GM23338 (cell line): ENCODE measurements at regions not wholly inside any gene's neighbourhood (a gene's known extent, or its start where the extent isn't known, plus 50 kb on each side); places are given as distances from the start of the nearest gene placed in this dataset.

Experiments
- ATAC-seq: fragments of 200-7000 bp; cut with Tn5 transposase; 3 replicates; pipeline ENCODE4 v1.9.1; 2020
- DNase-seq: peaks from one replicate; pipeline ENCODE4 v3.0.0-alpha.2; 2015; ENCODE audit warnings: low spot score
- H2AFZ ChIP-seq: fragments of 200-600 bp; sonication (generic); 2 replicates; pipeline ENCODE4 v1.8.0; 2016; ENCODE audit warnings: antibody characterized with exemption, mild to moderate bottlenecking, moderate library complexity
- H3F3A ChIP-seq: fragments of 200-600 bp; sonication (generic); replicated peaks from 2 replicates; pipeline ENCODE4 v1.8.0; 2017; ENCODE audit warnings: antibody characterized with exemption, mixed run types, low read depth
- H3K27ac ChIP-seq: fragments of 200-600 bp; sonication (generic); 2 replicates; pipeline ENCODE4 v1.6.1; 2016; ENCODE audit warnings: low read depth
- H3K27me3 ChIP-seq: fragments of 200-600 bp; sonication (generic); 2 replicates; pipeline ENCODE4 v1.8.0; 2016; ENCODE audit warnings: mild to moderate bottlenecking, mixed run types, moderate library complexity; ENCODE audit not compliant: insufficient read depth
- H3K36me3 ChIP-seq: fragments of 200-600 bp; sonication (generic); 2 replicates; pipeline ENCODE4 v1.8.0; 2016; ENCODE audit warnings: mild to moderate bottlenecking; ENCODE audit not compliant: insufficient read depth
- H3K4me1 ChIP-seq: fragments of 200-600 bp; sonication (generic); 2 replicates; pipeline ENCODE4 v1.8.0; 2016; ENCODE audit warnings: mild to moderate bottlenecking, moderate library complexity; ENCODE audit not compliant: insufficient read depth
- H3K4me2 ChIP-seq: fragments of 200-600 bp; sonication (generic); 2 replicates; pipeline ENCODE4 v1.7.1; 2017; ENCODE audit warnings: mixed run types
- H3K4me3 ChIP-seq: fragments of 200-600 bp; sonication (generic); 2 replicates; pipeline ENCODE4 v1.6.1; 2016; ENCODE audit warnings: mixed run types
- H3K79me2 ChIP-seq: fragments of 200-600 bp; sonication (generic); replicated peaks from 2 replicates; pipeline ENCODE4 v1.8.0; 2017; ENCODE audit warnings: mild to moderate bottlenecking; ENCODE audit not compliant: insufficient read depth
- H3K9me2 ChIP-seq: fragments of 200-600 bp; sonication (generic); 2 replicates; pipeline ENCODE4 v1.8.0; 2017; ENCODE audit not compliant: insufficient read depth
- H4K20me1 ChIP-seq: fragments of 200-600 bp; sonication (generic); replicated peaks from 2 replicates; pipeline ENCODE4 v1.8.0; 2017; ENCODE audit warnings: mild to moderate bottlenecking; ENCODE audit not compliant: insufficient read depth
- H3K27ac Mint-ChIP-seq: 2 replicates; pipeline ENCODE4 v1.8.0; 2020; ENCODE audit warnings: inconsistent platforms, mild to moderate bottlenecking, moderate library complexity, mixed read lengths
- H3K27me3 Mint-ChIP-seq: 3 replicates; pipeline ENCODE4 v1.8.0; 2022; ENCODE audit warnings: low read depth, mild to moderate bottlenecking, moderate library complexity, mixed read lengths, inconsistent platforms; ENCODE audit not compliant: insufficient read depth, poor library complexity
- H3K36me3 Mint-ChIP-seq: 3 replicates; pipeline ENCODE4 v1.8.0; 2021; ENCODE audit warnings: low read depth, mild to moderate bottlenecking, inconsistent platforms, moderate library complexity, mixed read lengths
- H3K4me1 Mint-ChIP-seq: 3 replicates; pipeline ENCODE4 v1.8.0; 2020; ENCODE audit warnings: mild to moderate bottlenecking, inconsistent platforms, mixed read lengths
- H3K4me3 Mint-ChIP-seq: 3 replicates; pipeline ENCODE4 v1.8.0; 2021; ENCODE audit warnings: moderate library complexity, mild to moderate bottlenecking, inconsistent platforms, mixed read lengths
- H3K9me3 Mint-ChIP-seq: 3 replicates; pipeline ENCODE4 v1.8.0; 2020; ENCODE audit warnings: moderate library complexity, mild to moderate bottlenecking, inconsistent platforms, mixed read lengths
- CREB1 ChIP-seq: fragments of 250-450 bp; sonication (Bioruptor Pico); IDR thresholded peaks from 2 replicates; pipeline ENCODE4 v1.5.0; 2020; ENCODE audit warnings: low read depth, mild to moderate bottlenecking, moderate library complexity
- CTCF ChIP-seq, 2 experiments: fragments of 200-600 bp in 1 of 2; sonication (generic) in 1 of 2; conservative IDR thresholded peaks; 2 replicates each; pipeline versions ENCODE4 v1.5.1 to v1.6.1; 2016 to 2017; ENCODE audit warnings: antibody characterized with exemption in 2 of 2, low read depth in 2 of 2, mild to moderate bottlenecking in 2 of 2, moderate library complexity in 1 of 2
- ETS1 ChIP-seq: IDR thresholded peaks from 2 replicates; pipeline ENCODE4 v1.6.1; 2016; ENCODE audit warnings: antibody characterized with exemption
- EZH2 ChIP-seq: fragments of 200-600 bp; sonication (generic); IDR thresholded peaks from one replicate; pipeline ENCODE4 v1.8.0; 2017; ENCODE audit warnings: antibody characterized with exemption, mild to moderate bottlenecking, low read depth; ENCODE audit not compliant: unreplicated experiment
- EZH2phosphoT487 ChIP-seq: fragments of 200-600 bp; sonication (generic); IDR thresholded peaks from one replicate; pipeline ENCODE4 v1.8.1; 2018; ENCODE audit warnings: antibody characterized with exemption; ENCODE audit not compliant: unreplicated experiment
- JUNB ChIP-seq: IDR thresholded peaks from one replicate; pipeline ENCODE4 v1.6.1; 2016; ENCODE audit warnings: antibody characterized with exemption; ENCODE audit not compliant: unreplicated experiment
- NANOG ChIP-seq: IDR thresholded peaks from 2 replicates; pipeline ENCODE4 v1.6.1; 2016; ENCODE audit warnings: antibody characterized with exemption, borderline replicate concordance
- POLR2AphosphoS5 ChIP-seq: IDR thresholded peaks from 2 replicates; pipeline ENCODE4 v1.6.1; 2016; ENCODE audit warnings: antibody characterized with exemption, low read depth
- STAT1 ChIP-seq: IDR thresholded peaks from one replicate; pipeline ENCODE4 v1.6.1; 2016; ENCODE audit warnings: antibody characterized with exemption; ENCODE audit not compliant: unreplicated experiment
- ZNF114 ChIP-seq: fragments of 250-450 bp; sonication (Bioruptor Pico); IDR thresholded peaks from 2 replicates; pipeline ENCODE4 v1.5.0; 2020; ENCODE audit warnings: mild to moderate bottlenecking, moderate library complexity
- ZNF331 ChIP-seq: fragments of 250-450 bp; sonication (Bioruptor Pico); IDR thresholded peaks from 2 replicates; pipeline ENCODE4 v1.5.0; 2020; ENCODE audit warnings: low read depth, mild to moderate bottlenecking, moderate library complexity
- TF ChIP-seq, protein P1 (sequence below): IDR thresholded peaks from one replicate; pipeline ENCODE4 v1.6.1; 2018; ENCODE audit warnings: antibody characterized with exemption; ENCODE audit not compliant: unreplicated experiment

DNA sequence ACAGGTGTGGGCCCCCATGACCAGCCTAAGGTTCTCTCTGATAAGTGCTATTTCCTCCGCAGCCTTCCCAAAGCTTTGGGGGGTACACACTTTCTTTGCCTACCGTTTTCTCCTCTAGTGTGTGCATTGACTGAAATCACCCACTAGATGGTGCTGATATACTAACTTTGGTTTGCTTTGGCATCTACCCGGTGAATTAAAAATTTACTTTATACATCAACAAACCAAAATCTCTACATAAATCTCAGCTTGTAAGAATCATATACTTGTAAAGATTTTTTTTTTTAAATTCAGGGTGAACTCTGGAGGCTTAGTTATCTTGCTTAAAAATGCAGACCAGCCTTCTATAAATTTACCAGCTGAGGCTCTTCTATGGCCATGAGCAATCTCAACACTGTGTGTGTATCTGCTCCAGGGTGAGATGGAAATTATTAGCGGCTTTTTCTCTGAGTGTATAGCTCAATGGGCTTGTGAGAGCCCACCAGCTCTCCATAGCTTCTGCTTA is 475.7 kb upstream of the TNC start:
- Histone ChIP-seq H3K4me2 (no peak overlapping the region), H3K9me2 (no peaks in the 10 kb centered on the region), H3K4me3 (no peak overlapping the region), H2AFZ (no peak overlapping the region), H3F3A (no peaks in the 10 kb centered on the region), H3K27ac (no peak overlapping the region), H3K79me2 (no peaks in the 10 kb centered on the region), H3K27me3 (no peaks in the 10 kb centered on the region), H3K36me3 (no peaks in the 10 kb centered on the region), H4K20me1 (no peaks in the 10 kb centered on the region), H3K4me1 (peaks cover 21% of the 10 kb centered on the region)
- TF ChIP-seq CREB1 (CRISPR knock-in tag) (no peak), CTCF (conservative IDR thresholded peaks at IDR 0.05; ENCODE audit: low read depth in 2 of 2) (peak; percentile 82 to 97)
- DNase-seq: peak; percentile 79
- H3K27ac Mint-ChIP-seq: no peak overlapping the region
- no peaks in the 10 kb centered on the region for H3K27me3 Mint-ChIP-seq
- H3K4me1 Mint-ChIP-seq: peaks cover 24% of the 10 kb centered on the region
- ATAC-seq: peak; percentile 75
- H3K9me3 Mint-ChIP-seq: peaks cover 2% of the 10 kb centered on the region; the same call in 1 of the 3 replicates
- no peak overlapping the region for H3K4me3 Mint-ChIP-seq
- H3K36me3 Mint-ChIP-seq: 0 out of 3 replicates have a peak, but pooled peaks cover 2% of the 10 kb centered on the region

GRCh38 chr9:115594557-115594956 is 476.6 kb upstream of the TNC start:
- no peaks in the 10 kb centered on the region for H4K20me1 ChIP-seq
- H3K4me3 ChIP-seq: no peak overlapping the region
- H3K79me2 ChIP-seq: no peaks in the 10 kb centered on the region
- H3K9me2 ChIP-seq: no peaks in the 10 kb centered on the region
- ATAC-seq (no peak), DNase-seq (no peak)
- no peaks in the 10 kb centered on the region for H3F3A ChIP-seq
- Mint-ChIP-seq H3K4me1 (peaks cover 24% of the 10 kb centered on the region), H3K9me3 (no peaks in the 10 kb centered on the region), H3K36me3 (0 out of 3 replicates have a peak, but pooled peaks cover 2% of the 10 kb centered on the region), H3K27ac (no peak overlapping the region), H3K4me3 (no peak overlapping the region), H3K27me3 (no peaks in the 10 kb centered on the region)
- H2AFZ ChIP-seq: no peak overlapping the region
- peaks cover 21% of the 10 kb centered on the region for H3K4me1 ChIP-seq
- H3K27me3 ChIP-seq: no peaks in the 10 kb centered on the region
- no peak overlapping the region for H3K27ac ChIP-seq
- no peak overlapping the region for H3K4me2 ChIP-seq
- no peaks in the 10 kb centered on the region for H3K36me3 ChIP-seq
- TF ChIP-seq NANOG: no peak
- TF ChIP-seq STAT1: no peak
- no peak for TF ChIP-seq ETS1
- TF ChIP-seq CTCF (conservative IDR thresholded peaks at IDR 0.05; ENCODE audit: low read depth in 2 of 2): no peak
- TF ChIP-seq, protein P1, sequence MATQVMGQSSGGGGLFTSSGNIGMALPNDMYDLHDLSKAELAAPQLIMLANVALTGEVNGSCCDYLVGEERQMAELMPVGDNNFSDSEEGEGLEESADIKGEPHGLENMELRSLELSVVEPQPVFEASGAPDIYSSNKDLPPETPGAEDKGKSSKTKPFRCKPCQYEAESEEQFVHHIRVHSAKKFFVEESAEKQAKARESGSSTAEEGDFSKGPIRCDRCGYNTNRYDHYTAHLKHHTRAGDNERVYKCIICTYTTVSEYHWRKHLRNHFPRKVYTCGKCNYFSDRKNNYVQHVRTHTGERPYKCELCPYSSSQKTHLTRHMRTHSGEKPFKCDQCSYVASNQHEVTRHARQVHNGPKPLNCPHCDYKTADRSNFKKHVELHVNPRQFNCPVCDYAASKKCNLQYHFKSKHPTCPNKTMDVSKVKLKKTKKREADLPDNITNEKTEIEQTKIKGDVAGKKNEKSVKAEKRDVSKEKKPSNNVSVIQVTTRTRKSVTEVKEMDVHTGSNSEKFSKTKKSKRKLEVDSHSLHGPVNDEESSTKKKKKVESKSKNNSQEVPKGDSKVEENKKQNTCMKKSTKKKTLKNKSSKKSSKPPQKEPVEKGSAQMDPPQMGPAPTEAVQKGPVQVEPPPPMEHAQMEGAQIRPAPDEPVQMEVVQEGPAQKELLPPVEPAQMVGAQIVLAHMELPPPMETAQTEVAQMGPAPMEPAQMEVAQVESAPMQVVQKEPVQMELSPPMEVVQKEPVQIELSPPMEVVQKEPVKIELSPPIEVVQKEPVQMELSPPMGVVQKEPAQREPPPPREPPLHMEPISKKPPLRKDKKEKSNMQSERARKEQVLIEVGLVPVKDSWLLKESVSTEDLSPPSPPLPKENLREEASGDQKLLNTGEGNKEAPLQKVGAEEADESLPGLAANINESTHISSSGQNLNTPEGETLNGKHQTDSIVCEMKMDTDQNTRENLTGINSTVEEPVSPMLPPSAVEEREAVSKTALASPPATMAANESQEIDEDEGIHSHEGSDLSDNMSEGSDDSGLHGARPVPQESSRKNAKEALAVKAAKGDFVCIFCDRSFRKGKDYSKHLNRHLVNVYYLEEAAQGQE: no peak
- TF ChIP-seq EZH2: no peak
- no peak for TF ChIP-seq JUNB
- TF ChIP-seq POLR2AphosphoS5: no peak
- no peak for TF ChIP-seq ZNF114 (CRISPR knock-in tag)
- TF ChIP-seq EZH2phosphoT487: no peak
- no peak for TF ChIP-seq ZNF331 (CRISPR knock-in tag)
